ENCODE measurements at regions not wholly inside any gene's neighbourhood (a gene's known extent, or its start where the extent isn't known, plus 50 kb on each side); places are given as distances from the start of the nearest gene placed in this dataset.

GRCh38 chr11:70739091-70739490, 340.8 kb downstream of the CTTN start:
- no peak for TF ChIP-seq CTCF (IDR thresholded peaks at IDR 0.05)
- no peak for TF ChIP-seq POLR2A (IDR thresholded peaks at IDR 0.05)

Data from thyroid gland (tissue), 4 donors.